Lung (tissue), 11 donors: ENCODE measurements at regions not wholly inside any gene's neighbourhood (a gene's known extent, or its start where the extent isn't known, plus 50 kb on each side); places are given as distances from the start of the nearest gene placed in this dataset.

Source experiments
- ATAC-seq: fragments of 200-7000 bp; cut with Tn5 transposase; one replicate; pipeline ENCODE4 v1.9.1; 2020; ENCODE audit warnings: moderate number of reproducible peaks; ENCODE audit not compliant: insufficient read depth, low FRiP score
- DNase-seq, 3 donors: peaks; one replicate each; pipeline ENCODE4 v3.0.0-alpha.2; 2013 to 2017
- H3K27ac ChIP-seq, 2 donors: one replicate each; pipeline ENCODE4 v1.5.1; 2013; ENCODE audit warnings: mild to moderate bottlenecking in 2 of 2, moderate library complexity in 2 of 2, control low read depth in 1 of 2, inconsistent platforms in 1 of 2, low read depth in 1 of 2, low read length in 1 of 2
- H3K27me3 ChIP-seq, 3 donors: one replicate each; pipeline ENCODE4 v1.5.1; 2013; ENCODE audit warnings: low read length in 2 of 3; ENCODE audit not compliant: control insufficient read depth in 3 of 3, insufficient read depth in 3 of 3
- H3K36me3 ChIP-seq, 4 donors: one replicate each; pipeline ENCODE4 v1.5.1; 2013; ENCODE audit warnings: low read length in 4 of 4, mild to moderate bottlenecking in 1 of 4, moderate library complexity in 1 of 4; ENCODE audit not compliant: control insufficient read depth in 4 of 4, insufficient read depth in 4 of 4
- H3K4me1 ChIP-seq, 5 donors: one replicate each; pipeline ENCODE4 v1.5.1; 2013; ENCODE audit warnings: low read length in 5 of 5, mild to moderate bottlenecking in 2 of 5, moderate library complexity in 1 of 5; ENCODE audit not compliant: control insufficient read depth in 5 of 5, insufficient read depth in 5 of 5
- H3K4me3 ChIP-seq: one replicate; pipeline ENCODE4 v1.5.1; 2013; ENCODE audit warnings: mild to moderate bottlenecking, control low read depth, moderate library complexity
- H3K9ac ChIP-seq, 2 donors: one replicate each; pipeline ENCODE4 v1.5.1; 2013; ENCODE audit warnings: low read length in 2 of 2, control low read depth in 1 of 2; ENCODE audit not compliant: insufficient read depth in 1 of 2
- H3K9me3 ChIP-seq, 4 donors: one replicate each; pipeline ENCODE4 v1.5.1; 2013; ENCODE audit warnings: low read length in 3 of 4, mild to moderate bottlenecking in 1 of 4, moderate library complexity in 1 of 4; ENCODE audit not compliant: control insufficient read depth in 4 of 4, insufficient read depth in 3 of 4
- WGBS, 2 donors: extraction: QIAGEN DNeasy Blood & Tissue Kit; methylation state at CpG; one replicate each; pipeline ENCODE4 v1.1.7; 2013; 5-methylcytosine and 5-hydroxymethylcytosine counted together
- TF ChIP-seq, protein P1 (sequence below): IDR thresholded peaks from 2 replicates; pipeline ENCODE4 v1.5.1; 2012; ENCODE audit warnings: mild to moderate bottlenecking; ENCODE audit errors: control extremely low read depth, extremely low read depth
- donor health status: control.
- donor health status: control.
- donor health status: Bipolar disorder and iron deficiency.
- donor health status: healthy.
- donor health status: DM: yes; HTN: yes; CAD: no.

DNA sequence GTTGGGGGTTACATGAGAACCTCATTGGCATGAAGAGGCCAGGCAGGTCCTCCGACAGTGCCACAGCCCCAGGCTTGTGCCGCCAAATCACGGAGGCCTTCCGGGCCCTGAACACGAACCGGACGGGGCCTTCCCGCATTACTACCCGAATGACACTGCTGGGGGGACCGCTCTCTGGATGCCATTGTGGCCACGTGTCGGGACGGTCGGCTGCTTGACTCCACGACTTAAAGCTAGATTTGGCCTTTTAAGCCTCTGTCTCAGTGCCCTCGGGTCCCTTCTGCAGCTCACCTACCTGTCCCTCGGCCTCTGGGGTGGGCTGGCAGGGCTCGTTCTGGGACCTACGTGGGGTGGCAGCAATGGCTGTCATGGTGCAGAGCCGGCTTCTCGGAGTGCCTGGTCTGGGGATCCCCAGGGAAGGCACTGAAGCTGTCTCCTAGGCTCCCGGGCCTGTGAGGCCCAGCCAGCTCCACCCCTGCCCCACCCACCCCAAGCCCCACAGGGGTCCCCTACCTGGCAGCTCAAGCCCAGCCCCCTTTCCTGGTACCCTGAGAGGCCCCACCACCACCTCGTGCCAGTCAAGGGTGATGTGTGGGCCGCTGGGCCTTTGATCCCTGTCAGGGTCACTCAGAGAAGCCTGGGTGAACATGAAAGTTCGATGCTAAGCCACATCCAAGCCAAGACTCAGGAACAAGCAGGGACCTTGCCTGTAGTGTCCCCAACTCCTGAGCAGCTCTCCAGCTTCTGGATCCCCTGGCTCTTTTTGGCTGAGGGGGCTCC, 245.8 kb upstream of the SGCG start:
- Histone ChIP-seq H3K36me3 (peaks cover 0 to 9% (median 0%) of the 10 kb centered on the region in 4 donors), H3K4me1 (no peaks in the 10 kb centered on the region), H3K9me3 (peaks cover 0 to 2% (median under 1%) of the 10 kb centered on the region in 4 donors), H3K27me3 (no peaks in the 10 kb centered on the region), H3K27ac (no peak overlapping the region), H3K9ac (no peak overlapping the region), H3K4me3 (no peak overlapping the region)
- DNase-seq, result no peak
- ATAC-seq, result no peak
- TF ChIP-seq, protein P1, sequence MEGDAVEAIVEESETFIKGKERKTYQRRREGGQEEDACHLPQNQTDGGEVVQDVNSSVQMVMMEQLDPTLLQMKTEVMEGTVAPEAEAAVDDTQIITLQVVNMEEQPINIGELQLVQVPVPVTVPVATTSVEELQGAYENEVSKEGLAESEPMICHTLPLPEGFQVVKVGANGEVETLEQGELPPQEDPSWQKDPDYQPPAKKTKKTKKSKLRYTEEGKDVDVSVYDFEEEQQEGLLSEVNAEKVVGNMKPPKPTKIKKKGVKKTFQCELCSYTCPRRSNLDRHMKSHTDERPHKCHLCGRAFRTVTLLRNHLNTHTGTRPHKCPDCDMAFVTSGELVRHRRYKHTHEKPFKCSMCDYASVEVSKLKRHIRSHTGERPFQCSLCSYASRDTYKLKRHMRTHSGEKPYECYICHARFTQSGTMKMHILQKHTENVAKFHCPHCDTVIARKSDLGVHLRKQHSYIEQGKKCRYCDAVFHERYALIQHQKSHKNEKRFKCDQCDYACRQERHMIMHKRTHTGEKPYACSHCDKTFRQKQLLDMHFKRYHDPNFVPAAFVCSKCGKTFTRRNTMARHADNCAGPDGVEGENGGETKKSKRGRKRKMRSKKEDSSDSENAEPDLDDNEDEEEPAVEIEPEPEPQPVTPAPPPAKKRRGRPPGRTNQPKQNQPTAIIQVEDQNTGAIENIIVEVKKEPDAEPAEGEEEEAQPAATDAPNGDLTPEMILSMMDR, result no peak
- 92 to 95% methylated on average over 24 of the region's 25 CpGs for WGBS, 2 donors

DNA sequence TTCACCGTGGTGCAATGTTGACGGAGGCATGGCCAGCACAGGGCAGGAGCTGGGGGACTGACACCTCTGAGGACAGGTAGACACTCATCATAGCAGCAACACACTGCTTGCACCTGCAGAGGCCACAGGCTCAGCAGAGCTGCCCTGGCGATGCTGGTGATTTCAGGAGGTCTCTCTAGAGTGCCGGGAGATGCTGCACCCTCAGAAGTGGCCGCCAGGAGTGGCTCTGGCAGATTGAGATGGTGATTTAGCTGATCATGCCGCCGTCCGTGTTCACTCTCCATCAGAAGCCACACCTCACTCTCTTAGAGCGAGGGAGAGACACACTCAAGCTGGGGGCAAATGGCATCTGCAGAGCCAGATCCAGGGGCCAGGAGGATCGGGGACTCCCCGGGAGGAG, 244.6 kb upstream of the SGCG start:
- no peak overlapping the region for H3K27ac ChIP-seq
- TF ChIP-seq, protein P1, result no peak
- ATAC-seq, result no peak
- H3K4me3 ChIP-seq, result no peak overlapping the region
- H3K27me3 ChIP-seq, result no peaks in the 10 kb centered on the region
- 74 to 78% methylated on average over 11 of the region's 11 CpGs for WGBS, 2 donors
- no peaks in the 10 kb centered on the region for H3K4me1 ChIP-seq
- peaks cover 0 to 2% (median under 1%) of the 10 kb centered on the region in 4 donors for H3K9me3 ChIP-seq
- H3K36me3 ChIP-seq, result peaks cover 0 to 9% (median 0%) of the 10 kb centered on the region in 4 donors
- H3K9ac ChIP-seq, result no peak overlapping the region
- DNase-seq, result no peak

DNA sequence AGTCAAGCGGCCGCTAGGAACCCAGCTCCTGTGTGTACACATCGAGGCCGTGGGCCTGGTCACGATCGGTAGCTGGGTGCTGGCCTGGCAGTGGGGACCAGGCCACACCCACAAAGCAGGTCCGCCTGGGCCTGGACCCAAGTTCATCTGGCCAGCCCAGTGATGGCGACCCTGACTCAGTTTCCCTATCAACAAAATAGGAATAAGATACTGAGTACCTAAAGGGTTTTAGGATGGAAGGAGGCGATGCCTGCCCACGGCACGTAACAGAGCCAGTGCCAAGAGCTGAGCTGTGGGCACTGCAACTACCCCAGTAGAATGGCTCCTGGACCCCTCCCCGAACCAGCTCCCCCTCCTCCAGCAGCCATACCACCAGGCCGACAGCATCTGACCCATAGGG, 243.5 kb upstream of the SGCG start:
- ATAC-seq, result no peak

More for the DNA sequence above, 243.5 kb upstream of the SGCG start:
- DNase-seq, result no peak
- Histone ChIP-seq H3K4me1 (no peaks in the 10 kb centered on the region), H3K4me3 (no peak overlapping the region), H3K9ac (no peak overlapping the region), H3K36me3 (peaks cover 0 to 9% (median 0%) of the 10 kb centered on the region in 4 donors), H3K27ac (no peak overlapping the region), H3K9me3 (peaks cover 0 to 2% (median under 1%) of the 10 kb centered on the region in 4 donors), H3K27me3 (no peaks in the 10 kb centered on the region)
- TF ChIP-seq, protein P1, result no peak
- 94 to 98% methylated on average over 13 of the region's 13 CpGs for WGBS, 2 donors
